Activated naive CD8-positive, alpha-beta T cell treated with anti-CD3 and anti-CD28 coated beads, Interleukin-2, amount 10 ng/mL, durations not matched to agents 7 days and 5 days (primary cell): ENCODE measurements at regions not wholly inside any gene's neighbourhood (a gene's known extent, or its start where the extent isn't known, plus 50 kb on each side); places are given as distances from the start of the nearest gene placed in this dataset.

ENCODE experiments used
- ATAC-seq: fragments of 150-1000 bp; cut with Tn5 transposase; one replicate; pipeline ENCODE4 v1.10.0; 2021; ENCODE audit warnings: low read depth, moderate library complexity
- POLR2A ChIA-PET: fragments of 350-600 bp; sonication (Branson Sonifier 250); formaldehyde crosslinking; loops from one replicate; lab custom pipeline; 2021; ENCODE audit warnings: antibody characterized with exemption; lab: Charles Lee
- DNase-seq: peaks from one replicate; pipeline ENCODE4 v3.0.0; 2021
- H3K27ac Mint-ChIP-seq: one replicate; pipeline ENCODE4 v1.8.0; 2022; ENCODE audit warnings: mild to moderate bottlenecking, mixed read lengths
- H3K27me3 Mint-ChIP-seq: one replicate; pipeline ENCODE4 v1.8.0; 2022; ENCODE audit warnings: mild to moderate bottlenecking, moderate library complexity, mixed read lengths
- H3K36me3 Mint-ChIP-seq: one replicate; pipeline ENCODE4 v1.8.0; 2021; ENCODE audit warnings: mild to moderate bottlenecking, mixed read lengths
- H3K4me1 Mint-ChIP-seq: one replicate; pipeline ENCODE4 v1.8.0; 2021; ENCODE audit warnings: mixed read lengths
- H3K4me3 Mint-ChIP-seq: one replicate; pipeline ENCODE4 v1.8.0; 2022; ENCODE audit warnings: mild to moderate bottlenecking, moderate library complexity, mixed read lengths
- H3K9me3 Mint-ChIP-seq: one replicate; pipeline ENCODE4 v1.8.0; 2021; ENCODE audit warnings: mixed read lengths

GRCh38 chr12:98355933-98356332 is 159.5 kb upstream of the TMPO start:
- Mint-ChIP-seq H3K4me1 (no peaks in the 10 kb centered on the region), H3K4me3 (no peak overlapping the region), H3K27ac (no peak overlapping the region), H3K27me3 (peaks cover 15% of the 10 kb centered on the region), H3K9me3 (no peaks in the 10 kb centered on the region), H3K36me3 (no peaks in the 10 kb centered on the region)
- DNase-seq (no peak), ATAC-seq (no peak)
- POLR2A ChIA-PET, result no interaction called here

- Mint-ChIP-seq H3K9me3 (no peaks in the 10 kb centered on the region), H3K4me3 (no peak overlapping the region), H3K27ac (no peak overlapping the region), H3K36me3 (no peaks in the 10 kb centered on the region), H3K4me1 (no peaks in the 10 kb centered on the region), H3K27me3 (peaks cover 14% of the 10 kb centered on the region)
- ATAC-seq (no peak), DNase-seq (no peak)
- POLR2A ChIA-PET, result no interaction called here
Measured at GRCh38 chr12:98358144-98358543, 157.2 kb upstream of the TMPO start.

- Mint-ChIP-seq H3K9me3 (no peaks in the 10 kb centered on the region), H3K27ac (no peak overlapping the region), H3K4me1 (no peaks in the 10 kb centered on the region), H3K4me3 (no peak overlapping the region), H3K36me3 (no peaks in the 10 kb centered on the region), H3K27me3 (peaks cover 14% of the 10 kb centered on the region)
- DNase-seq, result no peak
- no peak for ATAC-seq
- POLR2A ChIA-PET, result no interaction called here
Measured at GRCh38 chr12:98359856-98360255, 155.5 kb upstream of the TMPO start.

DNA sequence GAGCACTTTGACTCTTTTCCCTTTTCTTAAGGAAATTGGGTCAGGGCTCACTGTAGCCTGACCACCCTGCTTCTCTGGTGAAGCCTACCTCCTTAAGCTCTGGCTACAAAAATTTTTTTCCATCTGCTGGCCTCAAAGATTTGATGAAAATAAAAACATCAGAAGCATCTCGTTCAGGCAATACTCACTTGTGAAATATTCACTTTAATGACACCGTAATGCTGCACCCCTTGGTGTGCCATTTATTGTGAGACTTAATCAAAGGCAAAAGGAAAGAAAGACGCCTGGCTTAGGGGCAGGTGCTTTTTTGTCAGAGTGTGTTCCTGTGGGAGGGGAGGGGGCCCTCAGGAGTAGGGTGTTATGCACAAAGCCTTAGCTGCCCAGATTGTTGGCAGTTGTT is 155.0 kb upstream of the TMPO start:
- POLR2A ChIA-PET, result no interaction called here
- DNase-seq (no peak), ATAC-seq (no peak)
- Mint-ChIP-seq H3K4me3 (no peak overlapping the region), H3K27ac (no peak overlapping the region), H3K9me3 (no peaks in the 10 kb centered on the region), H3K27me3 (peaks cover 14% of the 10 kb centered on the region), H3K4me1 (no peaks in the 10 kb centered on the region), H3K36me3 (no peaks in the 10 kb centered on the region)

DNA sequence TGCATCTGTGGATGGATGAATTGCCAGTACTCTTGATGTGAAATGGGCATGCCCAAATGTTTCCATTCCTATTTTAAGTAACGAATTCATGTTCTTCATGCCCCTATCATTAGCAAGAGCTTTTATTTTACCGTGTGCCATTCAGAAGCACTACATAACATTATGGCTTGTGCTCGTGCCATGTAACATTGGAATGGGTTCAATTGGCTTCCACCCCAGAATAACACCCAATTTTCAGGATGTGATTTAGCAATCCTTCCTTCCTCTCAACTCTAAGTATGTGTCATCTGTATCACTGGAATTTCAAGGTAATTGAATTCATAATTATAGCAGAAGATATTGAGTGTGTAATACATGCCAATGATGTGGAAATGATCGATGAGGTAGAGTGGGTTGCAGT is 145.8 kb upstream of the TMPO start:
- Mint-ChIP-seq H3K4me3 (no peak overlapping the region), H3K27ac (no peak overlapping the region), H3K9me3 (no peaks in the 10 kb centered on the region), H3K36me3 (peaks cover 4% of the 10 kb centered on the region), H3K27me3 (peaks cover 33% of the 10 kb centered on the region), H3K4me1 (peaks cover 29% of the 10 kb centered on the region)
- ATAC-seq (no peak), DNase-seq (no peak)
- POLR2A ChIA-PET, result no interaction called here

DNA sequence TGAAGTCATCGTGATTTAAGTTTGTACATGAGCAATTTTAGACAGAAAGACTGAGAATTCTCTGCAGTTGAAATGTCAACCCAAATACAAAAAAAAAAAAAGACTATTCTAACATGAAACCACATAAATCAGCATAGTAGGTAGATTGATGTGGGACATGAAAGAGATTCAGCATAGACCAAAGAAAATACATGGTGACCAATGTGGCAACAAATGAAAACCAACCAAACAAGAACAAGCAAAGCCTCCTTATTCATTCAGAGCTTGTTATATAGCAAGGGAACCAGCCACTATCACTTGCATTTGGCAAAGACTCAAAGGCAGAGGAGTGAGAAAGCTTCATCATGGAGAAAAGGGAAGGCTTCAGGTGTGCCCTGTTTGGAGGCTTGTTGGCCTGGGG is 144.4 kb upstream of the TMPO start:
- H3K27ac Mint-ChIP-seq, result peak overlapping the region; percentile 30
- H3K27me3 Mint-ChIP-seq, result peaks cover 46% of the 10 kb centered on the region
- peaks cover 29% of the 10 kb centered on the region for H3K4me1 Mint-ChIP-seq
- DNase-seq (no peak), ATAC-seq (no peak)
- POLR2A ChIA-PET, result interaction anchor here (0.7 kb wide), 1 partner anchor 288 kb away, joined by 3 read pairs; no protein-coding TSS in a partner anchor
- peak overlapping the region; percentile 56 for H3K4me3 Mint-ChIP-seq
- H3K9me3 Mint-ChIP-seq, result no peaks in the 10 kb centered on the region
- peaks cover 4% of the 10 kb centered on the region for H3K36me3 Mint-ChIP-seq

- DNase-seq (no peak), ATAC-seq (peak; percentile 50)
- H3K36me3 Mint-ChIP-seq, result peaks cover 4% of the 10 kb centered on the region
- no peaks in the 10 kb centered on the region for H3K9me3 Mint-ChIP-seq
- peak overlapping the region; percentile 30 for H3K27ac Mint-ChIP-seq
- peaks cover 29% of the 10 kb centered on the region for H3K4me1 Mint-ChIP-seq
- peak overlapping the region; percentile 56 for H3K4me3 Mint-ChIP-seq
- H3K27me3 Mint-ChIP-seq, result peaks cover 48% of the 10 kb centered on the region
- POLR2A ChIA-PET, result interaction anchor here (0.7 kb wide), 1 partner anchor 288 kb away, joined by 3 read pairs; no protein-coding TSS in a partner anchor
Measured at GRCh38 chr12:98371419-98371818, 144.0 kb upstream of the TMPO start.

- Mint-ChIP-seq H3K9me3 (no peaks in the 10 kb centered on the region), H3K27ac (no peak overlapping the region), H3K36me3 (peaks cover 4% of the 10 kb centered on the region), H3K27me3 (peaks cover 52% of the 10 kb centered on the region), H3K4me3 (no peak overlapping the region), H3K4me1 (peaks cover 29% of the 10 kb centered on the region)
- ATAC-seq (no peak), DNase-seq (no peak)
- POLR2A ChIA-PET, result no interaction called here
Measured at GRCh38 chr12:98372340-98373024, 142.9 kb upstream of the TMPO start.

- Mint-ChIP-seq H3K27ac (no peak overlapping the region), H3K36me3 (peaks cover 4% of the 10 kb centered on the region), H3K4me3 (no peak overlapping the region), H3K27me3 (peaks cover 48% of the 10 kb centered on the region), H3K4me1 (peaks cover 29% of the 10 kb centered on the region), H3K9me3 (no peaks in the 10 kb centered on the region)
- POLR2A ChIA-PET, result no interaction called here
- ATAC-seq, result no peak
- DNase-seq, result no peak
Measured at GRCh38 chr12:98373025-98373554, 142.3 kb upstream of the TMPO start.

GRCh38 chr12:98374007-98374406 is 141.4 kb upstream of the TMPO start:
- POLR2A ChIA-PET, result no interaction called here
- H3K36me3 Mint-ChIP-seq, result peaks cover 4% of the 10 kb centered on the region
- H3K4me3 Mint-ChIP-seq, result no peak overlapping the region
- peaks cover 29% of the 10 kb centered on the region for H3K4me1 Mint-ChIP-seq
- peaks cover 53% of the 10 kb centered on the region for H3K27me3 Mint-ChIP-seq
- H3K27ac Mint-ChIP-seq, result no peak overlapping the region
- ATAC-seq, result no peak
- DNase-seq, result no peak
- H3K9me3 Mint-ChIP-seq, result no peaks in the 10 kb centered on the region

GRCh38 chr12:98379106-98379505 is 136.3 kb upstream of the TMPO start:
- no peak overlapping the region for H3K27ac Mint-ChIP-seq
- no peak for ATAC-seq
- DNase-seq, result no peak
- no peaks in the 10 kb centered on the region for H3K9me3 Mint-ChIP-seq
- H3K27me3 Mint-ChIP-seq, result peaks cover 58% of the 10 kb centered on the region
- no peaks in the 10 kb centered on the region for H3K36me3 Mint-ChIP-seq
- no peaks in the 10 kb centered on the region for H3K4me1 Mint-ChIP-seq
- no peak overlapping the region for H3K4me3 Mint-ChIP-seq
- POLR2A ChIA-PET, result no interaction called here

DNA sequence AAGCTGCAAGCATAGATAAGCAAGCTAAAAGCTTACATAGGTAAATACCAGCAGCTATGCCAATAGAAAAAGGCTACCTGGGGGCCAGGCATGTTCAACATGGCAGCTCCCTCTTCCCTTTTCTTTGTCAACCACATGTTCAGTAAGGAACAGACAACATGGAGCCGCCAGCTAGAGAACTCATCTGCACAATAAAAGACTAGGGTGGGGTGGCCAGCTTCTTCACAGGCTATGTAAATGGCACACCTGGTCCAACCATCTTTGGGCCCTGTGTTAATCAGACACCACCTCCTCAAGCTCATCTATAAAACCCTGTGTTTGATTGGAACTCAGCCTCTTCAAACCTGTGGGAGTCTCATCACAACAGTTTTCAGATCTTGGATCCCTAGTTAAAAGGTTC is 129.7 kb upstream of the TMPO start:
- POLR2A ChIA-PET, result no interaction called here
- no peak for DNase-seq
- no peak for ATAC-seq
- no peaks in the 10 kb centered on the region for H3K36me3 Mint-ChIP-seq
- H3K27me3 Mint-ChIP-seq, result peaks cover 31% of the 10 kb centered on the region
- no peaks in the 10 kb centered on the region for H3K9me3 Mint-ChIP-seq
- no peak overlapping the region for H3K4me3 Mint-ChIP-seq
- H3K27ac Mint-ChIP-seq, result no peak overlapping the region
- H3K4me1 Mint-ChIP-seq, result no peaks in the 10 kb centered on the region

DNA sequence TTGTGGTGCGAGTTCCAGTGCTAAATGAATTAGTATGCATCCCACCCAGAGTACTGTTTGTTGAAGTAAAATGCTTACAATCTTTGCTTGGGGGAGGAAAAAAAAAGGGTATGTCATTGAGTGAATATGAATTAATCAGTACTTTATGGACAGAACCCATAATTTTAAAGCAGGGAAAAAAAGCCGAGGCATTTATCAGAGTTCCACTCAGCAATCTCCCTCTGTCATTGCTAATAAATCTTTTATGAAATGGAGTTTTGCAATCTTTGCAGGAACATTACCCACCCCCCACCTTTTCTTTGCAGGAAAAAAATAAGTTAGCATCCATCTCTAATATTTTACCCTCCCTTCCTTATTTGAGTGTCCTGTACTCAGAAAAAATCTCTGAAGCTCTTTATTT is 127.9 kb upstream of the TMPO start:
- H3K27me3 Mint-ChIP-seq, result peaks cover 18% of the 10 kb centered on the region
- H3K4me3 Mint-ChIP-seq, result no peak overlapping the region
- no peaks in the 10 kb centered on the region for H3K36me3 Mint-ChIP-seq
- ATAC-seq (no peak), DNase-seq (no peak)
- H3K9me3 Mint-ChIP-seq, result no peaks in the 10 kb centered on the region
- POLR2A ChIA-PET, result no interaction called here
- H3K4me1 Mint-ChIP-seq, result no peaks in the 10 kb centered on the region
- H3K27ac Mint-ChIP-seq, result no peak overlapping the region

GRCh38 chr12:98388126-98388525 is 127.3 kb upstream of the TMPO start:
- Mint-ChIP-seq H3K9me3 (no peaks in the 10 kb centered on the region), H3K36me3 (no peaks in the 10 kb centered on the region), H3K4me3 (no peak overlapping the region), H3K4me1 (no peaks in the 10 kb centered on the region), H3K27me3 (peaks cover 13% of the 10 kb centered on the region), H3K27ac (no peak overlapping the region)
- ATAC-seq (no peak), DNase-seq (no peak)
- POLR2A ChIA-PET, result no interaction called here
